ENCODE measurements at regions not wholly inside any gene's neighbourhood (a gene's known extent, or its start where the extent isn't known, plus 50 kb on each side); places are given as distances from the start of the nearest gene placed in this dataset.
"Not testable (repeated sequence)": the region's sequence is repeated elsewhere in the genome, so short reads cannot be mapped to it uniquely, and the experiment has no call there.

DNA sequence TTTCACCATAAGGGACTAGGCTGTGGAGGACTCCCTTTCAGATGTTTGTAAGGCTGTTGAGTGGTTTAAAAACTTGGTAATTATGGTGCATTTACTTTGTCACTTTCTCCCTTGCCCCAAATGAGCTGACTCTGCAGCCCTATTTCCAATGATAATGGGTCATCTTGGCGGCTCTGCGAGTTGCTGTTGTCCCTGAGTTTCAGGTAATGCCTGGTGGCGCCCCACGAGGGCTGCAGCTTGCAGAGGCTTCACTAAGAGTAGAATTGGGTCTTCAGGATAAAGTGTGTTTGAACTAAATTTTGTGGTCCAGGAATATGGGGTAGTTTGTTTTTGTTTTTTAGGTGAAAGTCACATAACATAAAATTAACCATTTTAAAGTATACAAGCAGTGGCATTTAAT is 450.1 kb upstream of the CFAP20DC start:
- DNase-seq = no peak
- Histone ChIP-seq H3K36me3 (no peaks in the 10 kb centered on the region), H3K4me1 (ENCODE audit: insufficient read depth) (no peaks in the 10 kb centered on the region), H3K9me3 (no peaks in the 10 kb centered on the region), H3K4me3 (no peak overlapping the region), H3K27me3 (no peaks in the 10 kb centered on the region), H3K27ac (no peak overlapping the region)
- intact Hi-C loops (cut with DNase I) = no loop called here
- 84 to 91% (median 86%) methylated on average over 4 of the region's 4 CpGs for WGBS, 3 donors
- no peak for TF ChIP-seq POLR2A (IDR thresholded peaks at IDR 0.05)
- TF ChIP-seq, protein P1, sequence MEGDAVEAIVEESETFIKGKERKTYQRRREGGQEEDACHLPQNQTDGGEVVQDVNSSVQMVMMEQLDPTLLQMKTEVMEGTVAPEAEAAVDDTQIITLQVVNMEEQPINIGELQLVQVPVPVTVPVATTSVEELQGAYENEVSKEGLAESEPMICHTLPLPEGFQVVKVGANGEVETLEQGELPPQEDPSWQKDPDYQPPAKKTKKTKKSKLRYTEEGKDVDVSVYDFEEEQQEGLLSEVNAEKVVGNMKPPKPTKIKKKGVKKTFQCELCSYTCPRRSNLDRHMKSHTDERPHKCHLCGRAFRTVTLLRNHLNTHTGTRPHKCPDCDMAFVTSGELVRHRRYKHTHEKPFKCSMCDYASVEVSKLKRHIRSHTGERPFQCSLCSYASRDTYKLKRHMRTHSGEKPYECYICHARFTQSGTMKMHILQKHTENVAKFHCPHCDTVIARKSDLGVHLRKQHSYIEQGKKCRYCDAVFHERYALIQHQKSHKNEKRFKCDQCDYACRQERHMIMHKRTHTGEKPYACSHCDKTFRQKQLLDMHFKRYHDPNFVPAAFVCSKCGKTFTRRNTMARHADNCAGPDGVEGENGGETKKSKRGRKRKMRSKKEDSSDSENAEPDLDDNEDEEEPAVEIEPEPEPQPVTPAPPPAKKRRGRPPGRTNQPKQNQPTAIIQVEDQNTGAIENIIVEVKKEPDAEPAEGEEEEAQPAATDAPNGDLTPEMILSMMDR (IDR thresholded peaks at IDR 0.05) = no peak
- no peak for TF ChIP-seq EP300 (IDR thresholded peaks at IDR 0.05)

DNA sequence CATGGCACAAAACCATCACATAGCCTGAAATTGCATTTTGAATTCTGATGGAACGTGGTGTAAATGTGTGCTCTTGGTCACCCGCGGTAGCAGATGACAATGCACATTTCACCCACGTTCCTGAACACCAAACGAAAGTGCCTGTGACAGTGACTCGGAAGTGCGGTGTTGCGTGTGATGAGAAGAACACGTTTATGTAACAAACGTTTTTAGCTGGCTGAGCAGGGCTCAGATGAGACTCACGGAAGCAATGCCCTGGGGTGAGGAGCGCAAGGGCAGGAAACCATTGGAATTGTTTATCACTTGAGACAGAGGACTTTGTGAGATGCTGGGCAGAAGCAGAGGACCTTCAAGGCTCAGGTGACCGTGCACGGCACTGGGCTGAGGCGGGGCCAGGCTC is 449.2 kb upstream of the CFAP20DC start:
- Histone ChIP-seq H3K4me1 (ENCODE audit: insufficient read depth) (no peaks in the 10 kb centered on the region), H3K9me3 (no peaks in the 10 kb centered on the region), H3K27me3 (no peaks in the 10 kb centered on the region), H3K27ac (no peak overlapping the region), H3K36me3 (no peaks in the 10 kb centered on the region), H3K4me3 (no peak overlapping the region)
- intact Hi-C loops (cut with DNase I) = no loop called here
- no peak for DNase-seq
- WGBS, 3 donors = 92 to 94% (median 93%) methylated on average over 15 of the region's 15 CpGs
- no peak for TF ChIP-seq POLR2A (IDR thresholded peaks at IDR 0.05)
- TF ChIP-seq, protein P1 (IDR thresholded peaks at IDR 0.05) = no peak
- no peak for TF ChIP-seq EP300 (IDR thresholded peaks at IDR 0.05)

DNA sequence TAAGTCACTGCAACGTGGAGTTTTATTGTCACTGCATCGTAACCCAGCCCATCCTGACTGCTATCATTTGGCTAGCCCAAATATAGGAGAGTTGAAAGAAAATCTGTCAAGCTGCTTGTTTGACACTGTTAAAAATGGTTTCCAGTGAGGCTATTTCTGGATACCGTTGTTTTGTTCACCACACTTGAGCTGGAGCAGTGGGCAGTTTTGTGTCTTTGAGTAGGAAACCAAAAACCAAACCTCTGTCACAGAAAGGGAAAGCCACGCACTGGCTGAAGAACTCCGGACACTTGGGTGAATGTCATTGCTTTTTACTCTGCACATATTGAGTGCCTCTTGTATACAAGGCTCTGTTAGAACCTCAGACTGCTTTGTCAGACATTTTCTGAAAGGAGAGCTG is 446.4 kb upstream of the CFAP20DC start:
- intact Hi-C loops (cut with DNase I) = no loop called here
- H3K4me3 ChIP-seq = no peak overlapping the region
- no peak for TF ChIP-seq POLR2A (IDR thresholded peaks at IDR 0.05)
- TF ChIP-seq, protein P1 (IDR thresholded peaks at IDR 0.05) = no peak
- no peak for TF ChIP-seq EP300 (IDR thresholded peaks at IDR 0.05)
- 87 to 90% (median 88%) methylated on average over 5 of the region's 5 CpGs for WGBS, 3 donors
- DNase-seq = no peak
- no peaks in the 10 kb centered on the region for H3K36me3 ChIP-seq
- H3K27me3 ChIP-seq = no peaks in the 10 kb centered on the region
- H3K9me3 ChIP-seq = no peaks in the 10 kb centered on the region
- H3K4me1 ChIP-seq (ENCODE audit: insufficient read depth) = no peaks in the 10 kb centered on the region
- no peak overlapping the region for H3K27ac ChIP-seq

DNA sequence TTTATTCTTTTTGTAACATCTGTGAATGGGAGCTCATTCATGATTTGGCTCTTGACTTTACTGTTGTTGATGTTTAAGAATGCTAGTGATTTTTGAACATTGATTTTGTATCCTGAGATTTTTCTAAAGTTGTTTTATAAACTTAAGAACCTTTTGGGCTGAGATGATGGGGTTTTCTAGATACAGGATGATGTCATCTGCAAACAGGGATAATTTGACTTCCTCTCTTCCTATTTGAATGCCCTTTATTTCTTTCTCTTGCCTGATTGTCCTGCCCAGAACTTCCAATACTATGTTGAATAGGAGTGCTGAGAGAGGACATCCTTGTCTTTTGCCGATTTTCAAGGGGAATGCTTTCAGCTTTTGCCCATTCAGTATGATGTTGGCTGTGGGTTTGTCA is 445.1 kb upstream of the CFAP20DC start:
- H3K9me3 ChIP-seq; H3K4me3 ChIP-seq; intact Hi-C loops (cut with DNase I); H3K36me3 ChIP-seq; H3K27me3 ChIP-seq; H3K4me1 ChIP-seq (ENCODE audit: insufficient read depth); H3K27ac ChIP-seq; DNase-seq: not testable (repeated sequence)
- WGBS, 3 donors = 83 to 91% (median 88%) methylated on average over 1 of the region's 1 CpG

DNA sequence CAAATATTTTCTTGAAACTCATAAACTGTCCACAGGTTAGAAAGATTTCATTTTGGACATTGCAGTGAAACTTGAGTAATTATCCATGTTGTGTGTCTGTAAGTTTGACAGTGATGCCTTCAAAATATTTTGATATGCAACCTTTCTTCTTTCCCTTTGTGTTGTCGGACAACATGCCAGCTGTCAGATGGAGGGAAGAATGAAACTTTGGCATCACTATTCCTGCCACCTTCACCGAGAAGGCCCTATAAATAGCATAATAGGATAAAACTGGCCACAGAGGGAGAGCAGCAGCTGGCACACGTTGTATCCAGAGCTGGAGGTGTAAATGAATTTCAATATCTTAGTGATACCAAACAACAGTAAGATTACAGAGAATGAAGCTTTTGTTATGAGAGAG is 436.7 kb upstream of the CFAP20DC start:
- no peak for TF ChIP-seq POLR2A (IDR thresholded peaks at IDR 0.05)
- TF ChIP-seq EP300 (IDR thresholded peaks at IDR 0.05) = no peak
- TF ChIP-seq, protein P1 (IDR thresholded peaks at IDR 0.05) = no peak
- Histone ChIP-seq H3K4me3 (no peak overlapping the region), H3K27ac (no peak overlapping the region), H3K4me1 (ENCODE audit: insufficient read depth) (no peaks in the 10 kb centered on the region), H3K9me3 (no peaks in the 10 kb centered on the region), H3K27me3 (no peaks in the 10 kb centered on the region), H3K36me3 (no peaks in the 10 kb centered on the region)
- no peak for DNase-seq
- 14 to 44% (median 17%) methylated on average over 3 of the region's 3 CpGs for WGBS, 3 donors
- intact Hi-C loops (cut with DNase I) = no loop called here
